RPMI8226 (cell line): ENCODE measurements at regions not wholly inside any gene's neighbourhood (a gene's known extent, or its start where the extent isn't known, plus 50 kb on each side); places are given as distances from the start of the nearest gene placed in this dataset.

ENCODE experiments used
- DNase-seq: peaks from one replicate; pipeline ENCODE4 v3.0.0-alpha.2; 2015

DNA sequence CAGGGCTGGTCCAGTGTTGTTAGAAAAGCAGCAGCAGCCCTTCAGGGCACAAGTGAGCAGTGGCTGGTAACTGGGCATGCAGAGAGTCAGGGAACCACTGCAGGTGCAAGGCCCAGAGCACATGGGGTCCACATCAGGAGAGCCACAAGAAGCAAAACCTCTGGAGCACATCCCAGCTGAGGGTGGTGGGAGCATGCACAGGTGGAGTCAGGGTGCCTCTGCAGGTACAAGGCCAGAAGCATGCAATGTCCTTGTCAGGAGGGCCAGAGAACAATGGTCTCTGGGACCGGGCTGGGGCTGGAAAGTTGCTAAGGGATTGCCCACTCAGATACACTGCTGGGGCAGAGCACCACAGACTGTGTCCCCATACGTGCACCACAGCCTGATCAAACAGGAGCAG lies 226.1 kb upstream of the UBE2E2 start:
- no peak for DNase-seq

DNA sequence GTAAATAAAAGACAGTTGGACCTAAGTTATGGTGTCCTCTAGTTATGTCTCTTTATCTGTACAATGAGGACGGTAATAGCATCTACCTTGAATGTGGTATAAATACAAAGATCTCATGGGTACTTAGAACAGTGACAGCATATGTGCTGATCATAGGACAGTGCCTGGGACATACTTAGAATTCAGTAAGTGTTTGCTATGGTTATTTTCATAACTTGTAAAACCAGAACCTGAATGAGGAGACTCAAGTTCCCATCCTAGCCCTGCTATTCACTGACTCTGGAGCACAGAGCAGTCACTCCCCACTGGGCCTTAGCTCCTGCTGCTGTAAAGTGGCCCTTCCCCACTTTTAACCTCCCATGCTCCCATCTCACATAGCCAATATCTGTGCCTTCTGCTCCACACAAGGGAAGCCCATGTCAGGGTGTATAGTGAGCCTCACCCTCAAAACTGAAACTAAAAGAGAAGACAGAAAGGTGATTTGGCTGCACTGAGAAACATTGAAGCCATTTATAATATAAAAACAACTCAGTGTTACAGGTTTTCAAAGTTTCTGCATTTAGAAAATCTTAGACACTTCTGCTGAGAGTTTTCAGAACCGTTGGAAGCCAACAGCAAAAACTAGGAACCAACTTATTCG lies 225.4 kb upstream of the UBE2E2 start:
- no peak for DNase-seq

DNA sequence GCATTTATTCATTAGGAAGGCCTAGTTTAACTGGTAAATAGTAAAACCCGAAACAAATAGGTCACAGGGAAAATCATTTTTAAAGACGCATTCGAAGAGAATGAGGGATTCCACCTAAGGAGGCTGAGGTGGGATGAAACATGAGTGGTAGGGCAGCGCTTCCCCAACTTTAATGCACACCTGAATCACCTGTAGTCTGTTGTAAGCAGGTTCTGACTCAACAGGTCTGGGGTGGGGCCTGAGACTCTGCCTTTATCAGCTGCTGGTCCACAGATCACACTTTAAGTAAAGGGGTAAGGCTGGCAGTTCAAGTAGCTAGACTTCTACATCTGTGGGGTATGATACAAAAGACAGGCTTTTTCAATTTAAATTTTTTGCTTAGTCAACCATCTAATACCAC lies 223.5 kb upstream of the UBE2E2 start:
- no peak for DNase-seq

DNA sequence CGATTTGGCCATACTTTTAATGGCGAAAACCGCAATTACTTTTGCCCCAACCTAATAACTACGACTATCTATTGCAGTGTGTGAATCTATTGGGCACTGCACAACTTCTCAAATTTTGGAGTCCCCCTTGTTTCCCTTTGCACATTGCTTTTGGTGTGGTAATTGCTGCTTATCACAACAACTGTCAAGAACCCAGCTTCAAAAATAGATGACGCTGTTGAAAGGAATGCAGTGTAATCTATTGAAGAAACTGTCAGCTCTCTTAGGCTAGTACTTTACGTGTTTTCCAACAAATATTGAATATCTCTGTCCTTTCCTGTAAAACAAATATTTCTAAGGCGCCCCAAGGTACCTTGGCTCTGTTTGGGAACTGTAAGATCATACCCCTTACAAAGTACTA lies 222.8 kb upstream of the UBE2E2 start:
- DNase-seq: no peak

DNA sequence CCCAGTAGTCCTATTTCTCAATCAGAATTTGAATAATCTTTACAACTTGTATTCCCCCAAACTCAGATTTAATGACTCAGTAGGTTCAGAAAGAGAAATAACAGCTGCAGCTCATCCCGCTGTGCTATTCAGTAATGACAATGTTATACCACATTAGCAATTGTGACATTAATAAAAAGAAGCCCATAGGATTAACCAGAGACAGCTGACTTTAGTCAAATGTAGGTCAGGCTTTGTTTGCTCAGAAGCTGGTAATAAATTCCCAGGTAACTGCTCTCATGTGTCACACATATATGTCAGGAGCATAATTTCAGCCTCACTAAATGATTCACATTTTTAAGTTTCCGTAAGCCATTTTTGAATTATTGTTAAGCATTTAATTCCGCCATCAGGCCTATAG lies 222.0 kb upstream of the UBE2E2 start:
- no peak for DNase-seq

DNA sequence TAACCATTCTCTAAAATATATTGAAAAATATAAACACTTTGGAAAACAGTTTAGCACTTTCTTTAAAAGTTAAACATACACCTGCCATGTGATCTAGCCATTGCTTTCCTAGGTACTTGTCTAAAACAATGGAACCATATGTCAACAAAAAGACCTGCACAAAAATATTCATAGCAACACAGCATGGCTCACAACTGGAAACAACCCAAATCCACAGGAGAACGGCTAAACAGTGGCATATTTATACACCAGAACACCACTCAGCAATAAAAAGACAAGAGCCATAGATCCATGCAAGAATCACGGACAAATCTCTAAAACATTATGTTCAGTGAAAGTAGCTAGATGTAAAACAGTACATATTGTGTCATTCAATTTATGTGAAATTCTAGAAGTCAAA lies 221.3 kb upstream of the UBE2E2 start:
- no peak for DNase-seq

DNA sequence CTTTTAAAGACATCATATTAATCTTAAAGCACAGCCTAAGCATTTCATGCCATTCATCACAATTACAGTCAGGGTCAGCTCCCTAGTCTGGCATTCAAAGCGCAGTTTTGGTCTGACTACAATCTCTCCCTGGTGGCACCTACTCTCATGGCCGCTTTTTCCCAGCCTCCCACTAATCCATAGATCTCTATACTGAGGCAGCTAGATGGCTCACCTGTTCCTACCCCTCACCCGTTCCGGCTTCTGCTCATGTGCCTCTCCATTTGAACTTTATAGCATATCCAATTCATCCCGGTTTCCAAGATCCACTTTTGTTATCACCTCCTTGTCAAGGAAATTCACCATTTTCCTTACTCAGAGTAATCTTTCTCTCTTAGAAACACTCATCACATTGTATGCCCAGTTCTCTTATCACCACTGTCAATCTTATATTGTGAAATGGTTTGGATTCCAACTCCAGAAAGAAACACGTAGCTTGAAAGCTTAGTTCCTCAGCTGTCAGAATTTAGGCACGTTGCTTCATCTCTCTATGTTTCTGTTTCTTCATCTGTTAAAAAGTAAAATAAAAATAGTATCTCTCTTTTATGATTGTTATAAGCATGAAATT lies 220.0 kb upstream of the UBE2E2 start:
- DNase-seq: no peak

DNA sequence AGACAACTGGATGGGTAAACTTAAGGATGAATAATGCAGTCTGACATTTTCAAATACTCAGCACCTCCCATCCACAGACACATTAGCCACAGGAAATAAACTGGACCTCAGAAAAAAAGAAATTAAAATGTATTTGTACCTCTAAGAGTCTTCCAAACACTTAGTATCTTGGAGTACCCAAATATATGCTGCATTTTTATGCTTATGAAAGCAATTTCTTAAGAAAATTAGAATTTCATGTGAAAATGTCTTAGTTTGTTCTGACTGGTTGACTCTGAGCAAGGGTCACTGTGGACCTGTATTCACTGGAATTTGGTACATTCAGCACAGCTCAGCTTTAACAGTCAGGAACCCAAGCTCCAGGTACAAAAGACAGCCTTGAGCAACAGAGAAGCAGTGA lies 216.2 kb upstream of the UBE2E2 start:
- DNase-seq: no peak

GRCh38 chr3:22988566-22988965 lies 214.6 kb upstream of the UBE2E2 start:
- DNase-seq: no peak

DNA sequence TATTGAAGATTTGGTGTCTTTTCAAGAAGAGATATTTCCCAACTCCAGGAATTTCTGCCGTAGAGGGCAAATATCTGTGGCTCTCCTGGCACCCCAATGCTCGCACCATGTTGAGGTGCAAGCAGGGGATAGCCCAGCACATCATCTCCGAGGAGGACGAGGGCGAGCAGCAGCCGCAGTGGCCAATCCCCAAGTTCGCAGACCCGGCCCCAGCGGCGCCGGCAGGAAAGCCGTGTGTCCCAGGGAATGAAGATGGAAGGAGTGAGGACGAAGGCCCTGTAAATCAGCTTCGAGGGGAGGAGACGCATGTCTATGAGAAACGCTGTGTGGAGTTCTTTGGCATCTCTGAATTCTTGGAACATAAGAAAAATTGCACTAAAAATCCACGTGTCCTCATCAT lies 213.4 kb upstream of the UBE2E2 start:
- DNase-seq: no peak

DNA sequence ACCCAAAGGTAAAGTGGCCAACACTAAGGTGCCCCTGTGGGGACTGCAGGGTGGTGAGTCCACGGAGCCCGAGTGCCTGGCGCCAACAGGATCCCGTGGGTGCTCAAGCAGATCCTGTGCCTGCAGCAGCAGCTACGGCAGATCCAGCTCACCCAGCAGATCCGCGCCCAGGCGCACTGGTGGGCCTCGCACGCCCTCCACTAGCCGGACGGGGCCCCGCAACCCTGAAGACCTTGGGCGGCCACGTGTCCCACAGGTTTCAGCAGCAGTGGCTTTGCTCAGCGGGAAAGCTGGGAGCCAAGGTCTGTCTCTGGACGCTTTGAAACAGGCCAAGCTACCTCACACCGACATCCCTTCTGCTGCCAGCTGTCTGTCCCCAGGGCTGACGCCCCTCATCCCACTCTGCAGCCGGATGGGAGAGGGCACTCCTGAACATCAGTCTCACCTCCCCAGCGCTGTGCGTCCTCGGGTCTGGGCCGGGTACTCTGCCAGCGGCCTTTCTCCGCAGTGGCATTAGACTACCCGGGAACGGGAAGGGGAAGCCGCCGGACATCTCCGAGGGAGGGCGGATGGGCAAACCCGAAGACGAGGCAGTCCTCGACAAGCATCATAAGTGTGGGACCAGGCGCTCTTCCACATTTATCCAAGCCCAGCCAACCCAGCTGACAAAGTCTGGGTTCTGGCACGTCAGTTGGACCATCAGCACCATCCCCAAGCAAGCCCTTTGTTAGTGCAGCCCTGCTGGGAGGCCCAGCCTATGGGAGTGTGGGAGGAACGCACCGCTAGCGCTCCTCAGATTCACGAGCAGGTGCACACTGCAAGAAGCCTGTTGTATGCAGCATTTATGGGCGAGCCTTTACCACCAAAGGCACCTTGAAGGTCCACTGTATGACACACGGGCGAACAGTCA lies 212.6 kb upstream of the UBE2E2 start:
- no peak for DNase-seq

- DNase-seq: no peak
Observed at GRCh38 chr3:22994781-22995180, 208.3 kb upstream of the UBE2E2 start.

DNA sequence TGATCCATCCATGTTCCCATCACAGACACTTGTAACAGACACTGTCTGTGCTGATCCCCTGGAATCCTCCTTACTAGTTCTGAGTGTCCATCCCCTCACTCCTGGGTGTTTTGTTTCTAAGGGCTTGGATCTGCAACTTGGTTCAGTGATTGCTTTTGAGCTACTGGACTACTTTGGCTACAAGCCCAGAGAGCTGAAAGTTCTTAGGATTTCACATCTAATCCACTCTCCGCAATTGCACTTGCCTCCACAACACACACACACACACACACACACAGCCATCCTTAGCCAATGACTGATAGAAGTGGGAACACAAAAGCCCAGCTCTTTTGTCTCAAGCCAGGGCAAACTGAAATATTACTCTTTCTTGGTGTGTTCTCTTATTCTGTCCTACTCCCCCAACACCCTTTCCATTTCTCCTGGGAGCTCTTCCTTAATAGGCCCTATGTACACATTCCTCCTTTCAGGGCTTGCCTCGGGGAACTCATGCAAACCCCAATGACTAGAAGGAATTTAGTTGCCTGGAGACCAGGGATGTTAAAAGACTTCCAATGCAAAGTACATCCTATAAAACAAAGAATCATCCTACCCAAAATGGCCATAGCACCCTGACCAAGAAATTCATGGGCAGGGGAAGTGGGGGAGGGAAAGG lies 206.1 kb upstream of the UBE2E2 start:
- no peak for DNase-seq

DNA sequence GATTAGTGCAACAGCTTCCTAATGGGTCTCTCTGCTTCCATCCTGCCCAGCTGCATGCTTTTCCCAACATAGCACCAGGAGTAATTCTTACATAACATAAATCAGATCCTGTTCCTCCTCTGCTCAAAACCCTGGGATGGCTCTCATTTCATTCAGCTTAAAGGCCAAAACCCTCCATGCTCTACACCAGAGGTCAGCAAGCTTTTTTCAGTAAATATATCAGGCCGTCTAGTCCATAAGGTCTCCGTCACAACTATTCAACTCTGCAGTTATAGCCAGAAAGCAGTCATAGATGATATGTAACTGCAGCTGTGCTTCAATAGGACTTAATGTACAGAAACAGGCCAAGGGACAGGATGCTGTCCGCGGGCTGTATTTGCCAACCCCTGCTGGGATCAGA lies 202.8 kb upstream of the UBE2E2 start:
- DNase-seq: no peak

DNA sequence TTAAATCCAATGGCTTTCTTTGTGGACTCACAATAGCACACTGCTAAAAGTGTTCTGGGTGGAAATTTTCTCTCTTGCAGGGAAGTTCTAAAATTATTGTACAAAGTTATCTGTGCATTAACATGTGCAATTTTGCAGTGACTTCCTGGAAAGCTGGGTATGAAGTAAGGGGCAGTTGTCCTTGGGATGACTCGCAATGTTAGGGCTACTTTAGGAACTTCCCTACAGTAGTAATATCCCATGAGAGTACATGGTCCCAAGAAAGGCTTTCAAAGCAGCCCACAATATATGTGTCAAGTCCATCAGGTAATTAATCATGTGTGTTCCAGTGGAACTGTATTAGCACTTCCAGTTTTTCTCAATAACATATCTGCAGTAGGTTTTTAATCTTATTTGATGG lies 201.0 kb upstream of the UBE2E2 start:
- DNase-seq: no peak

DNA sequence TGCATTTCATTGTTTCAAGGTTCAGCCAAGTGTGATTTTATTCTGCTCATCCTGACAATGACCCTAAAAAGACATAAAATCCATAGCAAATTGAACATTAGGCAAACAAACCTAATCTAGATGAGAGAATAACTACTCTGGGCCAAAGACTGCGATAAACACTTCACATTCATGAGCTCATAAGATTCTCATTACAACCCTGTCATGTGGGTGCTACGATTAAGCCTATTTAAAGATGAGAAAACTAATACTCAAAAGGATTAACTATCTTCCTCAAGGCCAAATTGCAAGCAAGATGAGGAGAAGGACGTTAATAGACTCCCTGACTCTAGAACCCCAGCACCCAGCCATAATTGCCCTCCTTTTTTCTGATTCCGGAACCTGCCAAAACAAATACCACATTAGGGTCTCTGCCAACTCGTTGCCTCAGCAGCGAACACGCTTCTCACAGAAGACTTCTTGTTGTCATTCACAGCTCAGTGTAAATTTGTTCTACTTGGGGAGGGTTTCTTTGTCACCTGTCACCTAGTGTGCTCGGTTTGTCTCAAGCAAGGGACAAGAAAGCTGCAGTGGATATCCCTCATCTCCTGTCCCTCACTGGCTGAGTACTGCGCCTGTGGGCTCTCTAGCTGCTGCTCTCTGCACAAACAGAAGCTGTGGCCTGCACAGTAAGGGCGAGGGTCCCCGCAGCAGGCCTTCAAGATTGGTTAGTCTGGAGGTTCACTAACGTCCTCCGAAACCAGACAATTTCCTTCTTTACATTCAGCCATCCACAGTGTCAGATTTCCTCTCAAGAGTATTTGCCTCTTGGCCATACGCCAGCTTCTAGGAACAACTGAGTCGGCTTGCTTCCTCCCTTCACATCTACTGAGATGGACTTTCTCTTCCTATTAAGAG lies 200.0 kb upstream of the UBE2E2 start:
- DNase-seq: peak; percentile 17

DNA sequence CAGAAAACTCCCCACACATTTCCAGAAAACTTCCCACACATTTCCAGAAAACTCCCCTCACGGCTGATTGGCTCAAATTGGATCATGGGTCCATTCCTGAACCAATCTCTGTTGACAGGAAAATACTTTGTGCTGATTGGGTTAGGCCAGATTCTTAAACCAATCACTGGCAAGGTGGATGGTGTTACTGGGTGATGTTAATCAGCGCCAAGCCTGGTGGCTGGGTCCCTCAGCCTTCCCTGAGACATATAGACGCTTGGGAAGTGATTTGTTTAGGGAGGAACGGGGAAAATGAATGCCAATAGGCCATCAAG lies 199.4 kb upstream of the UBE2E2 start:
- DNase-seq: no peak

GRCh38 chr3:23004971-23005370 lies 198.2 kb upstream of the UBE2E2 start:
- DNase-seq: no peak

DNA sequence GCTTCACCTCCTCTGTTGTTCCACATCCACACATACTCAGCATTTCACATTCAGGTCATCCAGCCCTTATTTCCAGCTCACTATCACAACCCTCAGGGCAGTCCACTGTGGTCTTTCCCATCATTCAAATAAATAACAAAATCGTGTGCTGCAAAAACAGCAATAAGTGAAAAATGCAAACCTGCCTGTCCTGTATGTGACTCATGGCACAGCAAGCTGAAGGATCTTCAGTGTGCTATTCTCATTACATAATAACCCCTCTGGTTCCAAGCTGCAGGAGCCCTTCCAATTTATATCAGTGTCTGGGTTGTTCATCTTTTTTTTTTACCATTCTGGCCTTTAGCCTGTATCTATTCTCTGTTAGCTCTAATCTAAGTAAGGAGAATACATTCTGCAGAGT lies 185.3 kb upstream of the UBE2E2 start:
- DNase-seq: no peak

GRCh38 chr3:23019596-23020300 lies 183.4 kb upstream of the UBE2E2 start:
- no peak for DNase-seq

DNA sequence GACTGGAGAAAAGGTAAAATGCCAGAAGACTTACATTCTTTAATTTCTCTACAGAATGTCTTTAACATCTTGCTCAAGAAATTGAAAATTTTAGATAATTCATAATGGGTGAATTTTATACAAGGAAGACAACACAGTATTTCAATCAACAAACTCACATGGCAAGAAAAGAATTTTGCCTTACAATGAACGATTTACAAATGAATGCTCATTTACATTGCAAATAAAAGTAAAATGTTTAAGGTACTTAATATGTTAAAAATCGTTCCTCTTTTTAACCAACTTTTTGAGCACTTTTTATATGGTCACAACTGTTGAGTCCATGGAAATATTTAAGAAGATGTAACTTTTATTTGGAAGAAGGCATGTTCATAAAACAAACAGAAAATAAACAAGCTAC lies 174.8 kb upstream of the UBE2E2 start:
- no peak for DNase-seq

- DNase-seq: no peak
Observed at GRCh38 chr3:23029001-23029400, 174.1 kb upstream of the UBE2E2 start.
